ENCODE measurements at regions not wholly inside any gene's neighbourhood (a gene's known extent, or its start where the extent isn't known, plus 50 kb on each side); places are given as distances from the start of the nearest gene placed in this dataset.

GRCh38 chr11:130620548-130620947, 172.1 kb downstream of the ADAMTS15 start:
- no peak for ATAC-seq
- H3K27me3 ChIP-seq = no peaks in the 10 kb centered on the region
- TF ChIP-seq CTCF (IDR thresholded peaks at IDR 0.05) = no peak
- no peak overlapping the region for H3K27ac ChIP-seq
- intact Hi-C loops (cut with DNase I) = no loop called here
- H3K9me3 ChIP-seq = no peaks in the 10 kb centered on the region
- H3K4me1 ChIP-seq = no peaks in the 10 kb centered on the region
- no peak overlapping the region for H3K4me3 ChIP-seq
- no peaks in the 10 kb centered on the region for H3K36me3 ChIP-seq
- DNase-seq = no peak

GRCh38 chr11:130622141-130622542, 173.7 kb downstream of the ADAMTS15 start:
- peak; percentile 66 for ATAC-seq

GRCh38 chr11:130623670-130624668, 175.5 kb downstream of the ADAMTS15 start:
- no peaks in the 10 kb centered on the region for H3K9me3 ChIP-seq
- no peaks in the 10 kb centered on the region for H3K4me1 ChIP-seq
- no peak overlapping the region for H3K4me3 ChIP-seq
- TF ChIP-seq CTCF (IDR thresholded peaks at IDR 0.05) = peak; percentile 7
- peak; percentile 75 for ATAC-seq
- no peak for DNase-seq
- intact Hi-C loops (cut with DNase I) = no loop called here
- H3K27me3 ChIP-seq = no peaks in the 10 kb centered on the region
- no peaks in the 10 kb centered on the region for H3K36me3 ChIP-seq
- no peak overlapping the region for H3K27ac ChIP-seq

More at GRCh38 chr11:130622141-130622542, 173.7 kb downstream of the ADAMTS15 start:
- Histone ChIP-seq H3K36me3 (no peaks in the 10 kb centered on the region), H3K27ac (no peak overlapping the region), H3K27me3 (no peaks in the 10 kb centered on the region), H3K9me3 (no peaks in the 10 kb centered on the region), H3K4me1 (no peaks in the 10 kb centered on the region), H3K4me3 (no peak overlapping the region)
- no peak for DNase-seq
- TF ChIP-seq CTCF (IDR thresholded peaks at IDR 0.05) = no peak
- intact Hi-C loops (cut with DNase I) = no loop called here

GRCh38 chr11:130624971-130625544, 176.6 kb downstream of the ADAMTS15 start:
- Histone ChIP-seq H3K27ac (no peak overlapping the region), H3K36me3 (no peaks in the 10 kb centered on the region), H3K27me3 (no peaks in the 10 kb centered on the region), H3K4me1 (no peaks in the 10 kb centered on the region), H3K9me3 (no peaks in the 10 kb centered on the region), H3K4me3 (no peak overlapping the region)
- TF ChIP-seq CTCF (IDR thresholded peaks at IDR 0.05) = no peak
- DNase-seq (no peak), ATAC-seq (no peak)
- intact Hi-C loops (cut with DNase I) = no loop called here

- DNase-seq (no peak), ATAC-seq (no peak)
- intact Hi-C loops (cut with DNase I) = no loop called here
- TF ChIP-seq CTCF (IDR thresholded peaks at IDR 0.05) = no peak
- H3K4me3 ChIP-seq = no peak overlapping the region
- no peaks in the 10 kb centered on the region for H3K4me1 ChIP-seq
- H3K9me3 ChIP-seq = no peaks in the 10 kb centered on the region
- no peaks in the 10 kb centered on the region for H3K36me3 ChIP-seq
- no peaks in the 10 kb centered on the region for H3K27me3 ChIP-seq
- no peak overlapping the region for H3K27ac ChIP-seq
These were observed 177.3 kb downstream of the ADAMTS15 start for GRCh38 chr11:130625578-130626306.
